ENCODE measurements at regions not wholly inside any gene's neighbourhood (a gene's known extent, or its start where the extent isn't known, plus 50 kb on each side); places are given as distances from the start of the nearest gene placed in this dataset.

GRCh38 chr15:25955628-25956027 is 92.5 kb upstream of the ATP10A start:
- ATAC-seq (ENCODE audit: low FRiP score) (no peak), DNase-seq (ENCODE audit: low spot score) (no peak)
- TF ChIP-seq, protein P1, sequence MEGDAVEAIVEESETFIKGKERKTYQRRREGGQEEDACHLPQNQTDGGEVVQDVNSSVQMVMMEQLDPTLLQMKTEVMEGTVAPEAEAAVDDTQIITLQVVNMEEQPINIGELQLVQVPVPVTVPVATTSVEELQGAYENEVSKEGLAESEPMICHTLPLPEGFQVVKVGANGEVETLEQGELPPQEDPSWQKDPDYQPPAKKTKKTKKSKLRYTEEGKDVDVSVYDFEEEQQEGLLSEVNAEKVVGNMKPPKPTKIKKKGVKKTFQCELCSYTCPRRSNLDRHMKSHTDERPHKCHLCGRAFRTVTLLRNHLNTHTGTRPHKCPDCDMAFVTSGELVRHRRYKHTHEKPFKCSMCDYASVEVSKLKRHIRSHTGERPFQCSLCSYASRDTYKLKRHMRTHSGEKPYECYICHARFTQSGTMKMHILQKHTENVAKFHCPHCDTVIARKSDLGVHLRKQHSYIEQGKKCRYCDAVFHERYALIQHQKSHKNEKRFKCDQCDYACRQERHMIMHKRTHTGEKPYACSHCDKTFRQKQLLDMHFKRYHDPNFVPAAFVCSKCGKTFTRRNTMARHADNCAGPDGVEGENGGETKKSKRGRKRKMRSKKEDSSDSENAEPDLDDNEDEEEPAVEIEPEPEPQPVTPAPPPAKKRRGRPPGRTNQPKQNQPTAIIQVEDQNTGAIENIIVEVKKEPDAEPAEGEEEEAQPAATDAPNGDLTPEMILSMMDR (IDR thresholded peaks at IDR 0.05) = no peak

- ATAC-seq (ENCODE audit: low FRiP score) = no peak
- TF ChIP-seq, protein P1 (IDR thresholded peaks at IDR 0.05) = no peak
- no peak for DNase-seq (ENCODE audit: low spot score)
These were observed 91.3 kb upstream of the ATP10A start for GRCh38 chr15:25954398-25954797.

GRCh38 chr15:25950014-25950413 is 86.9 kb upstream of the ATP10A start:
- no peak for ATAC-seq (ENCODE audit: low FRiP score)
- no peak for DNase-seq (ENCODE audit: low spot score)
- TF ChIP-seq, protein P1 (IDR thresholded peaks at IDR 0.05) = no peak

DNA sequence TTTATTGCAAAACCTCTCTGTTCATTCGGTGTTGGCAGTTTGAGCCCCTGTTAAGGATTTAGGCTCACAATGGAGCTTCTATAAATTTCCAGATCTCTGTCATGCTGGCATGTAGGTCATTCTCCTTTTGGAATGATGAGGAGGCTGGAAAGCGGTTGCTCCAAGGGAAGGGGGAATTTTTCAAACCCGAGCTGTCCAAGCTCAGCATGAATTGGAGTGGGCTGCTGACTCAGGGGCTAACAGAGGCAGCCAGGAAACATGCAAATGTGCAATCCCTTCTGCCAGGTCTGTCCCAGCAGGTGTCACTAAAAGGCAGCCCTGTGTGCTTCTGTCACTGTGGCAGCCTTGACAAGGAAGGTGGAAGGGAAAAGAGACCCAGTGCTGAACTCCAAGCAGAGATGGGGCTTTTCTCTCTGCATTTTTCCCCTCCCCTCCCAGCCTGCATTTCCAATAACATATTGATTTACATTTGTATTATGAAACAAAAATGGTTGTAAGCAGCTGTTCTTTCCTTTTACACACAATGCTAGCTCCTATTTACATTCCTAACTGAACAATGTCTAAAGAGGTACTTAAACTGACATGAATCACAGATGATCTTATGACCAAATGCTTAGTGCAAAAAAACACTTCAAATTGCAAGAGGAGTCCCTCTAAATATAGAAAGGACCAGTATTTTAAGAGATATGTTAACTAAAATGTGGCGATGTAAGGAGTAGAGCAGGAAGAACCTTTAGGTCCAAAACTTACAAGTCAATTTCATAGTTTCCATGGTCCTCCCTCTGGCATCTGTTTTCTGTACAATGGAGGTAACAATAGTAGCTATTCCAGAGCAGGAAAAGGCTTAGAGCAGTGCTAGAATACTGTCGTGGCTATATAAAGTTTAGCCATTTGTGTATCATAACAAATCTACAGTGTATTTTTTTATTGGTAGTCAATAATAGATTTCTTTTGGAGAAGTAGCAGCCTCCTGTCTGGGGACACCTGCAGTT is 84.5 kb upstream of the ATP10A start:
- ATAC-seq (ENCODE audit: low FRiP score) (no peak), DNase-seq (ENCODE audit: low spot score) (no peak)
- TF ChIP-seq, protein P1 (IDR thresholded peaks at IDR 0.05) = no peak

DNA sequence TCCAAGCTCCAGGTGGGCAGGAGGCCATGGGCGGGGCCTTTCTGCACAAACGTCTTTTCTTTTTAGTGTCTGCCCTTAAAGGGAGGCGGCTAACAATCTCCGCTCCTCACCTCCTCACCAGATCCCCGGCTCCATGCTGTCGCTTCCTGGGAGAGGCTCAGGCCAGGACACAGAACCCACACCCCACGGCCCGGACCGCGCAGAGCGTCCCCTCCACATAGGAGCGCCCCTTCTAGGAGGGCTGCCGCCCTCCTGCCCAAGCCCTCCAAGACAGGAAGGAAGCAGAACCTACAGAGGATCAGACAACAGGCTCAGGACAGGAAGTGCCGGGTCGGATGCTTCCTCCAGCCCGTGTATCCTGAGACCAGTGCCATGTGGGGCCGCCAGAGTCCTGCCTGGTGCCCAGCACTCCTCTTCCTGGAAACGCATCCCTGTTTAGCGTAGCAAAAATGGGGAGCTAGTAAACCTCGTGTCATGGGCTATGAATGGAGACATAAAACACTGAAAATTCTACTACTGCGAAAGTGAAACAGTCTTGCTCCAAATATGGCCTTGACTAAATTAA is 83.2 kb upstream of the ATP10A start:
- no peak for ATAC-seq (ENCODE audit: low FRiP score)
- no peak for DNase-seq (ENCODE audit: low spot score)
- TF ChIP-seq, protein P1 (IDR thresholded peaks at IDR 0.05) = no peak

DNA sequence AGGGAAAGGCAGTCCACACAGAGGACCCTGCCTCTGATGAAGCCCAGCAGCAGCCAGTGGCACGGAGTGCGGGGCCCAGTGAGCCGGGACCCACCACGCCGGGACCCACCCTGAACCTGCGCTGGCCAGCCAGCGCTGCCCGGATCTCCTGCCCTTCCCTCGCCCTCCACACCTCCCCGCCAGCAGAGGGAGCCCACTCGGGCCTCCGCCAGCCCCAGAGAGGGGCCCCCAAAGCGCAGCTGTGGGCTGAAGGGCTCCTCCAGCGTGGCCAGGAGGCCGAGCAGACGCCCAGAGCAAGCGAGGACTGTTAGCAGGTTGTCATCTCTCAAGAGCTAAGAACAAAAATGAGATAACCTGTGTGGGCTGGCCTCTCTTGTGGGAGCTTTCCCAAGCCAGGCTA is 81.3 kb upstream of the ATP10A start:
- DNase-seq (ENCODE audit: low spot score) = no peak
- ATAC-seq (ENCODE audit: low FRiP score) = no peak
- TF ChIP-seq, protein P1 (IDR thresholded peaks at IDR 0.05) = no peak
